ENCODE measurements at regions not wholly inside any gene's neighbourhood (a gene's known extent, or its start where the extent isn't known, plus 50 kb on each side); places are given as distances from the start of the nearest gene placed in this dataset. TPM values are rescaled to one million over a fixed set of nuclear protein-coding genes. Genes with fewer than 3 reads are reported as not detected.

Small RNA genes lying in the stretch of these regions (microRNA-seq; reads per million reads assigned to microRNA genes)
- not detected for gene MIR548AD (ENCODE audit: borderline number of aligned reads)

Data from WTC11 (cell line).